IMR-90 (cell line): ENCODE measurements at regions not wholly inside any gene's neighbourhood (a gene's known extent, or its start where the extent isn't known, plus 50 kb on each side); places are given as distances from the start of the nearest gene placed in this dataset.

ENCODE experiments used
- ATAC-seq: fragments of 200-7000 bp; cut with Tn5 transposase; 2 replicates; pipeline ENCODE4 v1.9.1; 2020; ENCODE audit warnings: low read depth, mild to moderate bottlenecking, moderate library complexity
- BruUV-seq: library from RNA; stranded (reverse); fragments of 400-500 nt; replicated peaks from 2 replicates; lab custom pipeline; 2021; lab: Mats Ljungman, UMichigan
- CTCF ChIA-PET: fragments of 300-600 bp; formaldehyde crosslinking; extraction: SDS; loops from one replicate; lab custom pipeline; 2021; ENCODE audit warnings: antibody characterized with exemption; lab: Yijun Ruan, JAX
- POLR2A ChIA-PET: fragments of 300-600 bp; sonication (Branson Sonifier 250); formaldehyde crosslinking; loops from one replicate; lab custom pipeline; 2022; ENCODE audit warnings: antibody characterized with exemption; ENCODE audit not compliant: unreplicated experiment; lab: Charles Lee
- DNase-seq: peaks from one replicate; pipeline ENCODE4 v3.0.0; 2013
- H2AFZ ChIP-seq: replicated peaks from 2 replicates; pipeline ENCODE3; 2013; ENCODE audit warnings: low read length, mild to moderate bottlenecking; ENCODE audit not compliant: poor library complexity
- H2AK5ac ChIP-seq: 2 replicates; pipeline ENCODE4 v1.6.1; 2013; ENCODE audit warnings: low read depth, low read length, inconsistent platforms
- H2AK9ac ChIP-seq: replicated peaks from 2 replicates; pipeline ENCODE3; 2013; ENCODE audit warnings: mild to moderate bottlenecking, low read depth, low read length, moderate library complexity; ENCODE audit not compliant: poor library complexity
- H2BK120ac ChIP-seq: 2 replicates; pipeline ENCODE4 v1.6.1; 2013; ENCODE audit warnings: low read depth, low read length, inconsistent platforms
- H2BK15ac ChIP-seq: 3 replicates; pipeline ENCODE4 v1.6.1; 2013; ENCODE audit warnings: low read depth, low read length, inconsistent platforms
- H2BK20ac ChIP-seq: 2 replicates; pipeline ENCODE4 v1.6.1; 2013; ENCODE audit warnings: low read depth, mild to moderate bottlenecking, inconsistent platforms, low read length, moderate library complexity
- H2BK5ac ChIP-seq: 2 replicates; pipeline ENCODE4 v1.6.1; 2013; ENCODE audit warnings: mild to moderate bottlenecking, low read depth, low read length, inconsistent platforms; ENCODE audit not compliant: poor library complexity, severe bottlenecking
- H3K14ac ChIP-seq: replicated peaks from 2 replicates; pipeline ENCODE4 v1.6.1; 2013; ENCODE audit warnings: low read depth, low read length, inconsistent platforms
- H3K18ac ChIP-seq: 2 replicates; pipeline ENCODE4 v1.6.1; 2013; ENCODE audit warnings: low read depth, low read length, control low read depth
- H3K23ac ChIP-seq: 2 replicates; pipeline ENCODE4 v1.6.1; 2013; ENCODE audit warnings: low read depth, low read length, inconsistent platforms
- H3K27ac ChIP-seq: 2 replicates; pipeline ENCODE4 v1.5.1; 2013; ENCODE audit warnings: mild to moderate bottlenecking, control low read depth, low read length; ENCODE audit not compliant: insufficient read depth
- H3K27me3 ChIP-seq: 2 replicates; pipeline ENCODE4 v1.6.1; 2013; ENCODE audit warnings: low read length; ENCODE audit not compliant: control insufficient read depth, insufficient read depth
- H3K36me3 ChIP-seq: 2 replicates; pipeline ENCODE4 v1.6.1; 2013; ENCODE audit warnings: low read length, mixed read lengths; ENCODE audit not compliant: control insufficient read depth, insufficient read depth
- H3K4ac ChIP-seq: 2 replicates; pipeline ENCODE4 v1.6.1; 2013; ENCODE audit warnings: low read depth, low read length, inconsistent platforms
- H3K4me1 ChIP-seq: 2 replicates; pipeline ENCODE4 v1.6.1; 2013; ENCODE audit warnings: low read length, mixed read lengths; ENCODE audit not compliant: control insufficient read depth, insufficient read depth
- H3K4me2 ChIP-seq: 2 replicates; pipeline ENCODE4 v1.6.1; 2013; ENCODE audit warnings: low read depth, mild to moderate bottlenecking, control low read depth, low read length, moderate library complexity
- H3K4me3 ChIP-seq: 2 replicates; pipeline ENCODE4 v1.5.1; 2013; ENCODE audit warnings: low read depth, mild to moderate bottlenecking, control low read depth, low read length, moderate library complexity; ENCODE audit not compliant: insufficient read depth
- H3K56ac ChIP-seq: 2 replicates; pipeline ENCODE4 v1.6.1; 2013; ENCODE audit warnings: low read length, inconsistent platforms; ENCODE audit not compliant: insufficient read depth; ENCODE audit errors: extremely low read depth
- H3K79me1 ChIP-seq, 2 experiments: 2 replicates each; pipeline ENCODE4 v1.6.1; 2013; ENCODE audit warnings: low read length in 2 of 2, inconsistent platforms in 1 of 2, low read depth in 1 of 2
- H3K9ac ChIP-seq: 2 replicates; pipeline ENCODE4 v1.6.1; 2013; ENCODE audit warnings: low read depth, low read length, control low read depth
- H3K9me1 ChIP-seq: 2 replicates; pipeline ENCODE4 v1.6.1; 2013; ENCODE audit warnings: low read length, inconsistent platforms; ENCODE audit not compliant: insufficient read depth
- H3K9me3 ChIP-seq: 2 replicates; pipeline ENCODE4 v1.6.1; 2013; ENCODE audit warnings: low read length; ENCODE audit not compliant: control insufficient read depth, insufficient read depth
- H4K20me1 ChIP-seq: 2 replicates; pipeline ENCODE4 v1.6.1; 2013; ENCODE audit warnings: low read length, inconsistent platforms; ENCODE audit not compliant: insufficient read depth
- H4K5ac ChIP-seq: 2 replicates; pipeline ENCODE4 v1.6.1; 2013; ENCODE audit warnings: mild to moderate bottlenecking, low read depth, low read length, control low read depth
- H4K8ac ChIP-seq, 2 experiments: 2 replicates each; pipeline ENCODE4 v1.6.1; 2013; ENCODE audit warnings: low read depth in 2 of 2, low read length in 2 of 2, control low read depth in 1 of 2, inconsistent platforms in 1 of 2
- H4K91ac ChIP-seq: 2 replicates; pipeline ENCODE4 v1.6.1; 2013; ENCODE audit warnings: low read depth, low read length, inconsistent platforms; ENCODE audit not compliant: insufficient read depth
- CEBPB ChIP-seq: IDR thresholded peaks from 2 replicates; pipeline ENCODE4 v1.6.1; 2012; ENCODE audit warnings: low read depth, low read length, improper control_type of control experiment
- CHD1 ChIP-seq: IDR thresholded peaks from 2 replicates; pipeline ENCODE4 v1.6.1; 2012; ENCODE audit warnings: low read depth, low read length, improper control_type of control experiment
- MAFK ChIP-seq: IDR thresholded peaks from 2 replicates; pipeline ENCODE4 v1.6.1; 2012; ENCODE audit warnings: low read depth, low read length, improper control_type of control experiment
- POLR2A ChIP-seq: IDR thresholded peaks from 2 replicates; pipeline ENCODE4 v1.6.1; 2012; ENCODE audit warnings: mild to moderate bottlenecking, low read depth, low read length
- RCOR1 ChIP-seq: IDR thresholded peaks from 2 replicates; pipeline ENCODE4 v1.6.1; 2012; ENCODE audit warnings: mild to moderate bottlenecking, low read length, improper control_type of control experiment; ENCODE audit not compliant: insufficient replicate concordance
- SMC3 ChIP-seq: fragments of 150-350 bp; IDR thresholded peaks from 2 replicates; pipeline ENCODE4 v1.6.1; 2016; ENCODE audit warnings: low read depth, mild to moderate bottlenecking, antibody characterized with exemption, low read length, moderate library complexity
- WGBS, 2 experiments: methylation state at CpG; one replicate each; pipeline versions ENCODE4 v1.1.5 to v1.1.7; 2013; ENCODE audit warnings: missing lambda C conversion rate in 2 of 2; ENCODE audit not compliant: insufficient read length in 1 of 2; ENCODE audit errors: extremely low coverage in 2 of 2; 5-methylcytosine and 5-hydroxymethylcytosine counted together
- dilution Hi-C: fragments of 300-500 bp; cut with HindIII; formaldehyde crosslinking; loops from one replicate; pipeline ENCODE4 v1.14.3; 2018; ENCODE audit warnings: low sequenced_read_pairs; ENCODE audit not compliant: unreplicated experiment
- in situ Hi-C: fragments of 300-500 bp; cut with MboI; formaldehyde crosslinking; loops from 3 replicates; pipeline ENCODE4 v1.14.3; 2019; ENCODE audit warnings: low sequenced_read_pairs, inconsistent platforms, mixed read lengths
- intact Hi-C: fragments of 100-400 bp; cut with micrococcal nuclease; formaldehyde crosslinking; loops from 2 replicates; pipeline ENCODE4 v1.10.0; 2022
- TF ChIP-seq, protein P1 (sequence below): fragments of 150-350 bp; IDR thresholded peaks from 2 replicates; pipeline ENCODE4 v1.6.1; 2017; ENCODE audit warnings: mild to moderate bottlenecking, antibody characterized with exemption, low read length, low read depth
- TF ChIP-seq, protein P2 (sequence below): fragments of 150-350 bp; IDR thresholded peaks from 2 replicates; pipeline ENCODE4 v1.6.1; 2016; ENCODE audit warnings: low read depth, mild to moderate bottlenecking, low read length, moderate library complexity, borderline replicate concordance

DNA sequence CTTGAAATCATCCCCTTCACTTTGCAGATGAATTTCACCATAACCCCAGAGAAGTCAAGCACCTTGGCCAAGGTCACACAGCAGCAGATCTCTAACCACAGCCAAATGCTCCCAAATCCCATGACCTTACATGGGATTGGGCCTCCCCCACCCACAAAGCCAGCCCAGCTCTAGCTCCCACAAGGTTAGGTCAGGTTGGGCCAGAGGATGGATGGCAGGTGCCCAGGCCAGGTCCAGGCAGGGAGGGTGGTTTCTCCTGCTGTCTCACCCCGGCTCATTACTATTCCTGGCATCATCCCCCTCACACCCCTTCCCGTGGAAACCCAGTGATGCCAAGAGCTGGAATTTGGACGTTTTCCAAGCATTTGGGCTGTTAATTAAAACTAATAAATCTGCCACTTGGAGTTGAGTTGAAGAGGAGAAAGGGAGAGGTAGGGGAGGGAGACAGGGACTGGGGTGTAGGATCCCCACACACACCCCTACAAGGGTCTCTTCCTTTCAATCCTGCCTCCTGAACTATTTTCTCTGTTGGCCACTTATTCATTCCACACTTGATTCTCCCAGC, 181.6 kb downstream of the TMEM132E start:
- Histone ChIP-seq H3K4me3 (no peak overlapping the region), H4K8ac (no peak overlapping the region), H3K36me3 (no peaks in the 10 kb centered on the region), H2AFZ (no peak overlapping the region), H2BK120ac (no peak overlapping the region), H3K18ac (no peak overlapping the region), H2BK20ac (no peak overlapping the region), H3K79me1 (no peaks in the 10 kb centered on the region), H3K23ac (no peak overlapping the region), H3K4ac (no peak overlapping the region), H3K27ac (no peak overlapping the region), H3K27me3 (no peaks in the 10 kb centered on the region; the same call in 1 of the 2 replicates), H3K9ac (no peak overlapping the region), H4K91ac (no peak overlapping the region), H3K9me1 (no peaks in the 10 kb centered on the region), H2BK5ac (no peak overlapping the region), H2BK15ac (no peak overlapping the region), H2AK9ac (no peak overlapping the region), H4K5ac (no peak overlapping the region), H3K4me2 (no peak overlapping the region), H4K20me1 (no peaks in the 10 kb centered on the region), H3K56ac (no peak overlapping the region), H3K9me3 (no peaks in the 10 kb centered on the region), H3K14ac (no peak overlapping the region), H3K4me1 (no peaks in the 10 kb centered on the region), H2AK5ac (no peak overlapping the region)
- in situ Hi-C loops (no loop called here), intact Hi-C loops (no loop called here), dilution Hi-C loops (no loop called here)
- CTCF ChIA-PET: no interaction called here
- DNase-seq: no peak
- WGBS, 2 experiments: no CpG with 5 or more reads among the region's 3 CpGs
- TF ChIP-seq RCOR1: no peak
- no peak for TF ChIP-seq SMC3
- TF ChIP-seq CHD1: no peak
- TF ChIP-seq CEBPB: no peak
- TF ChIP-seq MAFK: no peak
- TF ChIP-seq, protein P1, sequence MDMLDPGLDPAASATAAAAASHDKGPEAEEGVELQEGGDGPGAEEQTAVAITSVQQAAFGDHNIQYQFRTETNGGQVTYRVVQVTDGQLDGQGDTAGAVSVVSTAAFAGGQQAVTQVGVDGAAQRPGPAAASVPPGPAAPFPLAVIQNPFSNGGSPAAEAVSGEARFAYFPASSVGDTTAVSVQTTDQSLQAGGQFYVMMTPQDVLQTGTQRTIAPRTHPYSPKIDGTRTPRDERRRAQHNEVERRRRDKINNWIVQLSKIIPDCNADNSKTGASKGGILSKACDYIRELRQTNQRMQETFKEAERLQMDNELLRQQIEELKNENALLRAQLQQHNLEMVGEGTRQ: no peak
- TF ChIP-seq, protein P2, sequence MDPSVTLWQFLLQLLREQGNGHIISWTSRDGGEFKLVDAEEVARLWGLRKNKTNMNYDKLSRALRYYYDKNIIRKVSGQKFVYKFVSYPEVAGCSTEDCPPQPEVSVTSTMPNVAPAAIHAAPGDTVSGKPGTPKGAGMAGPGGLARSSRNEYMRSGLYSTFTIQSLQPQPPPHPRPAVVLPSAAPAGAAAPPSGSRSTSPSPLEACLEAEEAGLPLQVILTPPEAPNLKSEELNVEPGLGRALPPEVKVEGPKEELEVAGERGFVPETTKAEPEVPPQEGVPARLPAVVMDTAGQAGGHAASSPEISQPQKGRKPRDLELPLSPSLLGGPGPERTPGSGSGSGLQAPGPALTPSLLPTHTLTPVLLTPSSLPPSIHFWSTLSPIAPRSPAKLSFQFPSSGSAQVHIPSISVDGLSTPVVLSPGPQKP: no peak
- no peak for TF ChIP-seq POLR2A
- ATAC-seq: no peak
- BruUV-seq: no TSS peak
- POLR2A ChIA-PET: no interaction called here
